DMS53 treated with DMSO at 0.1 percent for 48 hours (cell line): ENCODE measurements at regions not wholly inside any gene's neighbourhood (a gene's known extent, or its start where the extent isn't known, plus 50 kb on each side); places are given as distances from the start of the nearest gene placed in this dataset.
"Not testable (repeated sequence)": the region's sequence is repeated elsewhere in the genome, so short reads cannot be mapped to it uniquely, and the experiment has no call there.

Experiments
- DNase-seq: peaks from one replicate; lab custom pipeline; 2025; ENCODE audit not compliant: unreplicated experiment; lab: John Stamatoyannopoulos, UW

GRCh38 chr1:120465900-120466299 is 51.1 kb downstream of the NBPF8 start:
- DNase-seq: not testable (repeated sequence)

GRCh38 chr1:120477663-120478062 is 62.8 kb downstream of the NBPF8 start:
- not testable (repeated sequence) for DNase-seq

GRCh38 chr1:120478400-120478799 is 63.6 kb downstream of the NBPF8 start:
- not testable (repeated sequence) for DNase-seq

GRCh38 chr1:120487542-120487941 is 72.7 kb downstream of the NBPF8 start:
- DNase-seq: not testable (repeated sequence)

GRCh38 chr1:120489217-120489616 is 74.4 kb downstream of the NBPF8 start:
- not testable (repeated sequence) for DNase-seq

- DNase-seq: not testable (repeated sequence)
Measured at GRCh38 chr1:120497145-120497544, 82.3 kb downstream of the NBPF8 start.

GRCh38 chr1:120503284-120503683 is 88.4 kb downstream of the NBPF8 start:
- not testable (repeated sequence) for DNase-seq

GRCh38 chr1:120506352-120506751 is 91.5 kb downstream of the NBPF8 start:
- DNase-seq: not testable (repeated sequence)

- DNase-seq: not testable (repeated sequence)
Measured at GRCh38 chr1:120508351-120508750, 93.5 kb downstream of the NBPF8 start.

GRCh38 chr1:120509258-120509657 is 94.4 kb downstream of the NBPF8 start:
- not testable (repeated sequence) for DNase-seq

GRCh38 chr1:120513099-120513498 is 98.3 kb downstream of the NBPF8 start:
- not testable (repeated sequence) for DNase-seq

GRCh38 chr1:120513531-120513930 is 98.7 kb downstream of the NBPF8 start:
- DNase-seq: not testable (repeated sequence)

GRCh38 chr1:120519196-120519595 is 104.4 kb downstream of the NBPF8 start:
- DNase-seq: not testable (repeated sequence)

- DNase-seq: not testable (repeated sequence)
Measured at GRCh38 chr1:120524416-120524815, 109.6 kb downstream of the NBPF8 start.

- not testable (repeated sequence) for DNase-seq
Measured at GRCh38 chr1:120525386-120525785, 110.6 kb downstream of the NBPF8 start.

GRCh38 chr1:120529475-120530089 is 114.7 kb downstream of the NBPF8 start:
- not testable (repeated sequence) for DNase-seq

- not testable (repeated sequence) for DNase-seq
Measured at GRCh38 chr1:120531455-120531854, 116.6 kb downstream of the NBPF8 start.

GRCh38 chr1:120534361-120535047 is 119.7 kb downstream of the NBPF8 start:
- not testable (repeated sequence) for DNase-seq

GRCh38 chr1:120535052-120535451 is 120.2 kb downstream of the NBPF8 start:
- not testable (repeated sequence) for DNase-seq

GRCh38 chr1:120541394-120541793 is 126.6 kb downstream of the NBPF8 start:
- DNase-seq: not testable (repeated sequence)

- not testable (repeated sequence) for DNase-seq
Measured at GRCh38 chr1:120542365-120542764, 127.5 kb downstream of the NBPF8 start.

GRCh38 chr1:120542940-120543339 is 128.1 kb downstream of the NBPF8 start:
- not testable (repeated sequence) for DNase-seq
